K562 (cell line): ENCODE measurements at regions not wholly inside any gene's neighbourhood (a gene's known extent, or its start where the extent isn't known, plus 50 kb on each side); places are given as distances from the start of the nearest gene placed in this dataset.

Source experiments
- ATAC-seq: fragments of 200-7000 bp; cut with Tn5 transposase; 3 replicates; pipeline ENCODE4 v1.9.1; 2020; ENCODE audit warnings: moderate library complexity
- BruUV-seq: library from RNA; stranded (reverse); fragments of 400-500 nt; replicated peaks from 2 replicates; lab custom pipeline; 2021; lab: Mats Ljungman, UMichigan
- CTCF ChIA-PET: fragments of 300-600 bp; formaldehyde crosslinking; extraction: SDS; loops from one replicate; lab custom pipeline; 2021; ENCODE audit warnings: low intra/inter-chr PET ratio; lab: Yijun Ruan, JAX
- POLR2A ChIA-PET: fragments of 300-600, 350-650 bp; sonication (Branson Sonifier 250); formaldehyde crosslinking; extraction: SDS; loops from one replicate; lab custom pipeline; 2021; ENCODE audit warnings: antibody characterized with exemption, inconsistent platforms; lab: Yijun Ruan, JAX
- DNase-seq, 4 experiments: peaks; one replicate each; pipeline versions ENCODE4 v3.0.0 to v3.0.0-alpha.2; 2011 to 2018; ENCODE audit warnings: low spot score in 3 of 4, mixed read lengths in 3 of 4; ENCODE audit errors: extremely low read depth in 1 of 4
- FAIRE-seq: peaks from 2 replicates; lab custom pipeline; 2011; peaks lifted over from hg19 to GRCh38; lab: Jason Lieb, UNC
- H2AFZ ChIP-seq: 2 replicates; pipeline ENCODE4 v1.6.0; 2011; ENCODE audit warnings: low read depth, low read length, control low read depth, inconsistent platforms
- H3K27ac ChIP-seq: fragments of 200-600 bp; 3 replicates; pipeline ENCODE4 v1.8.0; 2011; ENCODE audit warnings: low read depth, mild to moderate bottlenecking, control low read depth, inconsistent platforms, low read length, moderate library complexity, mixed read lengths; ENCODE audit errors: extremely low read depth
- H3K27me3 ChIP-seq, 2 experiments: fragments of 300-600 bp in 1 of 2; 2 replicates in 1 of 2; 3 replicates in 1 of 2; pipeline versions ENCODE4 v1.6.0 to v1.8.0; 2011; ENCODE audit warnings: inconsistent platforms in 2 of 2, low read length in 2 of 2, mild to moderate bottlenecking in 1 of 2, mixed read lengths in 1 of 2, moderate library complexity in 1 of 2; ENCODE audit not compliant: control insufficient read depth in 2 of 2, insufficient read depth in 2 of 2
- H3K36me3 ChIP-seq: fragments of 300-600 bp; 3 replicates; pipeline ENCODE4 v1.8.0; 2011; ENCODE audit warnings: mild to moderate bottlenecking, low read length, inconsistent platforms; ENCODE audit not compliant: control insufficient read depth, insufficient read depth
- H3K4me1 ChIP-seq, 2 experiments: fragments of 200-600 bp in 1 of 2; replicated peaks in 1 of 2; 2 replicates in 1 of 2; 3 replicates in 1 of 2; pipeline versions ENCODE4 v1.5.1 to v1.8.0; 2011; ENCODE audit warnings: inconsistent platforms in 2 of 2, low read length in 2 of 2, mild to moderate bottlenecking in 1 of 2, mixed read lengths in 1 of 2, moderate library complexity in 1 of 2; ENCODE audit not compliant: control insufficient read depth in 2 of 2, insufficient read depth in 2 of 2
- H3K4me2 ChIP-seq: 2 replicates; pipeline ENCODE4 v1.6.1; 2011; ENCODE audit warnings: low read length, control low read depth, inconsistent platforms, mixed read lengths; ENCODE audit not compliant: insufficient read depth
- H3K4me3 ChIP-seq: fragments of 200-600 bp; sonication (generic), shearing (Covaris generic); 2 replicates; pipeline ENCODE4 v1.5.1; 2016; ENCODE audit warnings: control low read depth, inconsistent platforms
- H3K79me2 ChIP-seq: fragments of 200-600 bp; 3 replicates; pipeline ENCODE4 v1.8.0; 2011; ENCODE audit warnings: low read length, inconsistent platforms; ENCODE audit not compliant: control insufficient read depth, insufficient read depth
- H3K9ac ChIP-seq, 2 experiments: 2 replicates each; pipeline versions ENCODE4 v1.6.0 to v1.6.1; 2011; ENCODE audit warnings: low read depth in 2 of 2, low read length in 2 of 2, control low read depth in 1 of 2, inconsistent platforms in 1 of 2, mild to moderate bottlenecking in 1 of 2, mixed read lengths in 1 of 2; ENCODE audit not compliant: insufficient read depth in 1 of 2
- H3K9me1 ChIP-seq: one replicate; pipeline ENCODE4 v1.6.0; 2011; ENCODE audit warnings: inconsistent platforms, mild to moderate bottlenecking, low read length, moderate library complexity; ENCODE audit not compliant: control insufficient read depth, insufficient read depth
- H3K9me3 ChIP-seq: replicated peaks from 2 replicates; pipeline ENCODE4 v1.5.1; 2011; ENCODE audit warnings: low read depth, low read length, inconsistent platforms; ENCODE audit not compliant: control insufficient read depth, insufficient read depth
- H4K20me1 ChIP-seq: replicated peaks from 2 replicates; pipeline ENCODE4 v1.6.1; 2011; ENCODE audit warnings: low read length, inconsistent platforms, mixed read lengths; ENCODE audit not compliant: control insufficient read depth, insufficient read depth
- ELK1 ChIP-seq: sonication (generic); formaldehyde crosslinking; IDR thresholded peaks from 2 replicates; pipeline ENCODE4 v1.8.1; 2022; ENCODE audit warnings: missing genetic modification reagents
- ERF ChIP-seq: fragments of 450-650 bp; formaldehyde crosslinking; IDR thresholded peaks from 2 replicates; pipeline ENCODE4 v1.4.0; 2020; ENCODE audit warnings: mild to moderate bottlenecking, mixed read lengths
- FIP1L1 ChIP-seq: fragments of 200-400 bp; formaldehyde crosslinking; IDR thresholded peaks from 2 replicates; pipeline ENCODE4 v1.6.1; 2018; ENCODE audit warnings: mild to moderate bottlenecking, low read depth, low read length; ENCODE audit not compliant: poor library complexity, severe bottlenecking
- KHSRP ChIP-seq: fragments of 450-650 bp; IDR thresholded peaks from 2 replicates; pipeline ENCODE4 v1.6.1; 2017
- LCOR ChIP-seq: sonication (generic); formaldehyde crosslinking; IDR thresholded peaks from 2 replicates; pipeline ENCODE4 v1.8.0; 2022; ENCODE audit warnings: mild to moderate bottlenecking, missing genetic modification reagents
- SIN3A ChIP-seq, 2 experiments: fragments of 150-350 bp in 1 of 2; IDR thresholded peaks; 2 replicates each; pipeline ENCODE4 v1.6.1; 2011 to 2016; ENCODE audit warnings: borderline replicate concordance in 2 of 2, low read depth in 2 of 2, low read length in 2 of 2, mild to moderate bottlenecking in 2 of 2, moderate library complexity in 2 of 2; ENCODE audit not compliant: control insufficient read depth in 1 of 2
- SRSF3 ChIP-seq: fragments of 200-400 bp; formaldehyde crosslinking; IDR thresholded peaks from 2 replicates; pipeline ENCODE4 v1.6.1; 2016; ENCODE audit warnings: mild to moderate bottlenecking, low read length, moderate library complexity; ENCODE audit not compliant: insufficient read depth
- ZHX1 ChIP-seq: fragments of 150-350 bp; conservative IDR thresholded peaks from 2 replicates; pipeline ENCODE4 v1.6.1; 2014; ENCODE audit warnings: low read length
- WGBS: fragments of 100-300 bp; shearing (Covaris generic); methylation state at CpG from one replicate; pipeline ENCODE4 v1.1.6; 2016; ENCODE audit warnings: low coverage, mixed read lengths; ENCODE audit not compliant: insufficient coverage; ENCODE audit errors: missing lambda C conversion rate; 5-methylcytosine and 5-hydroxymethylcytosine counted together
- in situ Hi-C: fragments of 300-500 bp; cut with MboI; formaldehyde crosslinking; loops from 4 replicates; pipeline ENCODE4 v1.15.0; 2018; ENCODE audit warnings: inconsistent platforms, mixed read lengths
- intact Hi-C: fragments of 100-400 bp; cut with micrococcal nuclease; formaldehyde crosslinking; loops from 2 replicates; pipeline ENCODE4 v1.14.2; 2022
- TF ChIP-seq, protein P1 (sequence below): fragments of 450-650 bp; formaldehyde crosslinking; IDR thresholded peaks from 2 replicates; pipeline ENCODE4 v1.4.0; 2022; ENCODE audit warnings: missing genetic modification characterization
- TF ChIP-seq, protein P2 (sequence below): fragments of 450-650 bp; IDR thresholded peaks from 2 replicates; pipeline ENCODE4 v1.6.1; 2016; ENCODE audit warnings: missing biosample characterization, missing genetic modification characterization

- H3K4me3 ChIP-seq = no peak overlapping the region
- no peak overlapping the region for H3K9ac ChIP-seq
- no peaks in the 10 kb centered on the region for H3K9me3 ChIP-seq
- no peaks in the 10 kb centered on the region for H3K4me1 ChIP-seq
- no peaks in the 10 kb centered on the region for H3K27me3 ChIP-seq
- no peak overlapping the region for H3K27ac ChIP-seq
- DNase-seq (no peak), ATAC-seq (no peak), FAIRE-seq (no peak)
- no peaks in the 10 kb centered on the region for H4K20me1 ChIP-seq
- WGBS = 1% methylated on average over 5 of the region's 5 CpGs
- no peak for TF ChIP-seq FIP1L1
- no peaks in the 10 kb centered on the region for H3K79me2 ChIP-seq
- BruUV-seq = no TSS peak
- CTCF ChIA-PET = no interaction called here
- in situ Hi-C loops = no loop called here
- H3K9me1 ChIP-seq = no peaks in the 10 kb centered on the region
- POLR2A ChIA-PET = no interaction called here
- no peak overlapping the region for H3K4me2 ChIP-seq
- H3K36me3 ChIP-seq = no peaks in the 10 kb centered on the region
- no peak overlapping the region for H2AFZ ChIP-seq
- intact Hi-C loops = no loop called here
Observed at GRCh38 chr10:61100887-61101286, 156.9 kb upstream of the RHOBTB1 start.

GRCh38 chr10:61099756-61100155 is 155.8 kb upstream of the RHOBTB1 start:
- no TSS peak for BruUV-seq
- no peaks in the 10 kb centered on the region for H4K20me1 ChIP-seq
- TF ChIP-seq, protein P1, sequence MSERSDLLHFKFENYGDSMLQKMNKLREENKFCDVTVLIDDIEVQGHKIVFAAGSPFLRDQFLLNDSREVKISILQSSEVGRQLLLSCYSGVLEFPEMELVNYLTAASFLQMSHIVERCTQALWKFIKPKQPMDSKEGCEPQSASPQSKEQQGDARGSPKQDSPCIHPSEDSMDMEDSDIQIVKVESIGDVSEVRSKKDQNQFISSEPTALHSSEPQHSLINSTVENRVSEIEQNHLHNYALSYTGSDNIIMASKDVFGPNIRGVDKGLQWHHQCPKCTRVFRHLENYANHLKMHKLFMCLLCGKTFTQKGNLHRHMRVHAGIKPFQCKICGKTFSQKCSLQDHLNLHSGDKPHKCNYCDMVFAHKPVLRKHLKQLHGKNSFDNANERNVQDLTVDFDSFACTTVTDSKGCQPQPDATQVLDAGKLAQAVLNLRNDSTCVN (CRISPR knock-in tag) = no peak
- TF ChIP-seq ERF (CRISPR knock-in tag) = no peak
- TF ChIP-seq SIN3A (IDR thresholded peaks at IDR 0.05; ENCODE audit: borderline replicate concordance in 2 of 2, control insufficient read depth in 1 of 2, low read depth in 2 of 2, low read length in 2 of 2) = no peak
- no peak for TF ChIP-seq ZHX1
- TF ChIP-seq, protein P2, sequence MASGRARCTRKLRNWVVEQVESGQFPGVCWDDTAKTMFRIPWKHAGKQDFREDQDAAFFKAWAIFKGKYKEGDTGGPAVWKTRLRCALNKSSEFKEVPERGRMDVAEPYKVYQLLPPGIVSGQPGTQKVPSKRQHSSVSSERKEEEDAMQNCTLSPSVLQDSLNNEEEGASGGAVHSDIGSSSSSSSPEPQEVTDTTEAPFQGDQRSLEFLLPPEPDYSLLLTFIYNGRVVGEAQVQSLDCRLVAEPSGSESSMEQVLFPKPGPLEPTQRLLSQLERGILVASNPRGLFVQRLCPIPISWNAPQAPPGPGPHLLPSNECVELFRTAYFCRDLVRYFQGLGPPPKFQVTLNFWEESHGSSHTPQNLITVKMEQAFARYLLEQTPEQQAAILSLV = no peak
- TF ChIP-seq ELK1 (CRISPR knock-in tag) = no peak
- no peak for TF ChIP-seq LCOR (CRISPR knock-in tag)
- TF ChIP-seq KHSRP = no peak
- no peak for TF ChIP-seq SRSF3

More at GRCh38 chr10:61099756-61100155, 155.8 kb upstream of the RHOBTB1 start:
- Histone ChIP-seq H3K9me1 (no peaks in the 10 kb centered on the region), H3K27ac (no peak overlapping the region), H3K27me3 (no peaks in the 10 kb centered on the region; a peak in 1 of 5 replicates), H3K4me1 (no peaks in the 10 kb centered on the region), H3K79me2 (no peaks in the 10 kb centered on the region), H3K9ac (no peak overlapping the region), H3K4me3 (no peak overlapping the region), H2AFZ (no peak overlapping the region), H3K36me3 (no peaks in the 10 kb centered on the region), H3K4me2 (no peak overlapping the region), H3K9me3 (no peaks in the 10 kb centered on the region)
- in situ Hi-C loops (no loop called here), intact Hi-C loops (no loop called here)
- no peak for FAIRE-seq
- ATAC-seq = no peak
- ChIA-PET POLR2A (interaction anchor here (0.6 kb wide), 1 partner anchor 153 kb away, joined by 3 read pairs; no protein-coding TSS in a partner anchor), CTCF (no interaction called here)
- WGBS = 0% methylated on average over 4 of the region's 4 CpGs
- DNase-seq = no peak
